Subcutaneous abdominal adipose tissue (tissue), 5 donors: ENCODE measurements at regions not wholly inside any gene's neighbourhood (a gene's known extent, or its start where the extent isn't known, plus 50 kb on each side); places are given as distances from the start of the nearest gene placed in this dataset.

ENCODE experiments used
- H3K27ac ChIP-seq: one replicate; pipeline ENCODE4 v1.7.0; 2013; ENCODE audit warnings: low read depth, mild to moderate bottlenecking, inconsistent platforms, low read length, moderate library complexity
- H3K27me3 ChIP-seq, 5 donors: one replicate each; pipeline ENCODE4 v1.7.0; 2013; ENCODE audit warnings: low read length in 5 of 5, inconsistent platforms in 1 of 5; ENCODE audit not compliant: control insufficient read depth in 5 of 5, insufficient read depth in 4 of 5
- H3K36me3 ChIP-seq, 5 donors: one replicate each; pipeline ENCODE4 v1.7.0; 2013; ENCODE audit warnings: low read length in 5 of 5; ENCODE audit not compliant: control insufficient read depth in 5 of 5, insufficient read depth in 5 of 5
- H3K4me1 ChIP-seq, 5 donors: one replicate each; pipeline ENCODE4 v1.7.0; 2013; ENCODE audit warnings: low read length in 5 of 5, mild to moderate bottlenecking in 3 of 5, moderate library complexity in 1 of 5; ENCODE audit not compliant: control insufficient read depth in 5 of 5, insufficient read depth in 5 of 5
- H3K4me3 ChIP-seq, 5 donors: one replicate each; pipeline ENCODE4 v1.7.0; 2013; ENCODE audit warnings: low read length in 5 of 5, low read depth in 1 of 5
- H3K9ac ChIP-seq, 5 donors: one replicate each; pipeline ENCODE4 v1.7.0; 2013; ENCODE audit warnings: low read length in 5 of 5, mild to moderate bottlenecking in 4 of 5, moderate library complexity in 3 of 5
- H3K9me3 ChIP-seq, 5 donors: one replicate each; pipeline ENCODE4 v1.7.0; 2013; ENCODE audit warnings: low read length in 5 of 5; ENCODE audit not compliant: control insufficient read depth in 5 of 5
- donor health status: healthy.
- donor health status: healthy.
- donor health status: healthy.
- donor health status: healthy.
- donor health status: healthy.

DNA sequence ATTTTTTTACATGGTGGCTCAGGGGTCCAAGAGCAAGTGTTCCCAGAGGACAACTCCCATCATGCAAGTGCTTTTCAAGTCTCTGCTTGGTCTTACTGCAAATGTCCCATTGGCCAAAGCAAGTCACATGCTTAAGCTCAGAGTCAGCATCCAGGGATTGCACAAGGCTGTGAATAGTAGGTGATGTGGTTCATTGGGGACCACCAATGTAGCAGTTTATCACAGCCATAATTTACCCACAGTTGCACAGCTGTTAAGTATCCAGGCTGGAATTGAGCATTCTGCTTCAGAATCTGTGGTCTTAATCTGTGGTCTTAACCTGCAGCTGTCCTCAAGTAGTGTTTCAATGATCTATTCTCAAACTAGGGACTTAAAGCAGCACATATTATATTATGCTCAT is 71.4 kb upstream of the PLCL2 start:
- no peak overlapping the region for H3K9ac ChIP-seq
- no peak overlapping the region for H3K4me3 ChIP-seq
- peaks cover 0 to 21% (median 18%) of the 10 kb centered on the region in 5 donors for H3K4me1 ChIP-seq
- H3K36me3 ChIP-seq: no peaks in the 10 kb centered on the region
- no peaks in the 10 kb centered on the region for H3K9me3 ChIP-seq
- H3K27me3 ChIP-seq: no peaks in the 10 kb centered on the region
- H3K27ac ChIP-seq: no peak overlapping the region

DNA sequence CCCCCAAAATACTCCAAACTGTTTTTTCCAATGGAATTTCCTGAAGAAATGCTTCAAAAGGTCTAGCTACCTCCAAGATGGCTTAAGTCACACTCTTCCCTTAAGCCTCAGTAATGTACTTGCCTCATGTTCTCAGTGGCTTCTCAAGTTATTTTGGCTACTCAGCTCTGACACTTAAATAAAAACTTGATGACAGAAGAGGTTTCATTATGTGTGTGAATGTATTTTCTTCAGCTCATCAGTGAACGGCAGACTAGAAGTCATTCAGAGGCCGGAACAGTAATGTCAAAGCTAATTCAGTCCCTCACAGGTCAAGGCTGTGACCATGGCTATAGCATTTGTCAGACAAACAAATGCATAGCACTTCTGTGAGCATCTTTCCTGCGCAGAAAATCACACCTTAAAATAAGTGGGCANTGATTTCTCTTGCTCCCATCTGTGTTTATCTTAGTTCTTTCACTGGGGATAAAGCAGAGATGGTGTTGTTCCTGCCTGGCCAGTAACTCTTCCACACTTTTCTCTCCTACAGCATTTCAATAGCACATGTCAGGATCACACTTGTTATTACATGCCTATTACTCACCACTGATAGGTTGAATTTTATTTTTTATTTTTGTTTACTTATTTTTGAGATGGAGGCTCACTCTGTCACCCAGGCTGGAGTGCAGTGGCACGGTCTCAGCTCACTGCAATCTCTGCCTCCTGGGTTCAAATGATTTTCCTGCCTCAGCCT is 68.5 kb upstream of the PLCL2 start:
- no peaks in the 10 kb centered on the region for H3K4me1 ChIP-seq
- no peaks in the 10 kb centered on the region for H3K27me3 ChIP-seq
- no peak overlapping the region for H3K27ac ChIP-seq
- H3K9me3 ChIP-seq: peaks cover 0 to 4% (median 0%) of the 10 kb centered on the region in 5 donors
- H3K36me3 ChIP-seq: no peaks in the 10 kb centered on the region
- H3K9ac ChIP-seq: no peak overlapping the region
- no peak overlapping the region for H3K4me3 ChIP-seq

DNA sequence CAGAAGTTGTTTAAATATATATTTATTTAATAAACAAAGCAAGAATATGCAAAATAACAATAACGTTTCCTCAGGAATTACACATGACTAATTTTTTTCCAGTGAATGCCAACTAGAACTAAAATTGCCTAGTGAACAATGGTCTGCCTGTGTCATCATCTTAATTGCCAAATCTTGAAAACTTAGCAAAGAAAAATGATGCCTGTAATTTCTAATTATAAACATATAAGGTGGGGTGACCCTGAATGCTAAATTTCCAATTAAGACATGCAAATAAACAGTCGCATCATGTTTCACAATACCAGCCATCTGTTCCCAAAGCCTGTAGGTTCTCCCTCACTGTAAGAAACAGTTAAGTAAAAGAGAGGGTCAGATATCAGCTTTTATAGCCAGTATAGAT is 67.6 kb upstream of the PLCL2 start:
- no peak overlapping the region for H3K27ac ChIP-seq
- no peak overlapping the region for H3K9ac ChIP-seq
- H3K4me3 ChIP-seq: no peak overlapping the region
- no peaks in the 10 kb centered on the region for H3K4me1 ChIP-seq
- H3K9me3 ChIP-seq: peaks cover 0 to 4% (median 0%) of the 10 kb centered on the region in 5 donors
- no peaks in the 10 kb centered on the region for H3K36me3 ChIP-seq
- no peaks in the 10 kb centered on the region for H3K27me3 ChIP-seq

DNA sequence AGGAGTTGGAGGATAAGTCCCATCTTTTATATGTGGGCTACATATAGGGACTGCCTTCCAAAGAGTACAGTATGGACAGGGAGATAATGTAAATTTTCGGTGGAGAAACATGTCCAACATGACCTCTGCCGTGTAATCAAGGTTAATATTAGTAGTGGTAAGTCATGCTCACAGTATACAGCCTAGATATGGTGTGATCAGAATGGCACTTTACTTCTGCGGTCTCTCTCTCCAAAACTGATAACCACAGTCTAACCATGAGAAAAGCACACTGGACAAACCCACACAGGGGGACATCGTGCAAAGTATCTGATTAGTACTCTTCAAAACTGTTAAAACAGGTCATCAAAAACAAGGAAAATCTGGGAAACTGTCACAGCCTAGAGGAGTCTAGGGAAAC is 66.6 kb upstream of the PLCL2 start:
- Histone ChIP-seq H3K4me1 (no peaks in the 10 kb centered on the region), H3K27ac (no peak overlapping the region), H3K9ac (no peak overlapping the region), H3K4me3 (no peak overlapping the region), H3K27me3 (no peaks in the 10 kb centered on the region), H3K9me3 (peaks cover 0 to 4% (median 0%) of the 10 kb centered on the region in 5 donors), H3K36me3 (no peaks in the 10 kb centered on the region)

DNA sequence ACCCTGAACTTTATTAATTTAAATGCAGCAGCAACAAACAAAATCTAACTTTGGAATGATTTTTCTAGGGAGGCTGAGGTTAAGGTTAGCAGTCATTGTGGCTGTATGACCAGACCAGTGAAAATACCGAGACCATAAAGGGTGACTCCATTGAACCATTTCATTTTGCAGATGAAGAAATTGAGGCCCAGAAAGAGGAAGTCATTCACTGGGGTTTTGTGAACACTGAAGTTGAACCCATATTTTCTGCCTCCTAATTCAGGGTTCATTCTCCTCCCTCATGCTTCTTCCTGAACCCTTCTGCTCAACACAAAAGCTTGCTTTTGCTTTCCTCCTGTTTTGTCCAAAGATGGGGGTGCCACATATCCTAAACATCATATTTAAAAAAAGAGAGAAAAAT is 65.8 kb upstream of the PLCL2 start:
- no peaks in the 10 kb centered on the region for H3K36me3 ChIP-seq
- peaks cover 0 to 4% (median 0%) of the 10 kb centered on the region in 5 donors for H3K9me3 ChIP-seq
- no peak overlapping the region for H3K4me3 ChIP-seq
- no peaks in the 10 kb centered on the region for H3K4me1 ChIP-seq
- H3K9ac ChIP-seq: no peak overlapping the region
- H3K27me3 ChIP-seq: no peaks in the 10 kb centered on the region
- H3K27ac ChIP-seq: no peak overlapping the region

DNA sequence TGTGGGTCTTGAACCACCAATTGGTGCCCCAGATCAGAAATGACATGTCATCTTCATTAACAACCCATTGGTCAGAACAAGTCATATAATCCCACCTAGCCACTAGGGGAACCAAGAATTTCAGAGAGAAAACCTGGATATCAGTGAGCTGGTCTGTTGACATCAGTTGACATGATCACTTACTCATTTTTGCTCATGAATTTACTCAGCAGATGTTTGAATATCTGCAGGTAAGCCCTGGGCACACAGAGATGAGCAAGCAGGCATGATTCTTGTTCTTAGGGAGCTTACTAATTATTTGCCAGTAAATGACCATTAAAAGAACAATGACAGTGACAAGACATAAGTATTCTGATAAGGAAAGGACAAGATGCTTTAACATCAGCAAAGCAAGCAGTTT is 64.3 kb upstream of the PLCL2 start:
- Histone ChIP-seq H3K9ac (no peak overlapping the region), H3K4me3 (no peak overlapping the region), H3K36me3 (no peaks in the 10 kb centered on the region), H3K27me3 (no peaks in the 10 kb centered on the region), H3K27ac (no peak overlapping the region), H3K4me1 (no peaks in the 10 kb centered on the region), H3K9me3 (peaks cover 0 to 4% (median 0%) of the 10 kb centered on the region in 5 donors)

DNA sequence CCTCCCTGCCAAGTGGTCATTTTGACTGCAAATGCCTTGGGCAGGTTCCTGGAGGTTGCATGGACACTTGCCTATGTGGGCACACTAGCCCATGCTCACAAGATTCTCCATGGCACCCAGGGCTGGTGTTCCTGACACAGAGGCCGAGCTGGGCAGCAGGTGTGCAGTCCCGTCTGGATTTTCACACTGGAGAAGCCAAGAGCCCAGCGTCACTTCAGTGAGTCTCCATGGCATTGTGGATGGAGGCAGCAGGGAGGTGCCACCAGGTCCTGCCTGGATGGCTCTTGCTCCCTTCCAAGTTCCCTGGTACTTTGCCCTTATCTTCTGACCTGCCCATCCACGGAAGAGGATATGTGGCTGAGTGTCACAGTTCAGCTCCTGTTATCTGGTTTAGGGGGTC is 63.7 kb upstream of the PLCL2 start:
- peaks cover 0 to 4% (median 0%) of the 10 kb centered on the region in 5 donors for H3K9me3 ChIP-seq
- no peaks in the 10 kb centered on the region for H3K4me1 ChIP-seq
- H3K27me3 ChIP-seq: no peaks in the 10 kb centered on the region
- no peak overlapping the region for H3K4me3 ChIP-seq
- no peak overlapping the region for H3K27ac ChIP-seq
- H3K9ac ChIP-seq: no peak overlapping the region
- no peaks in the 10 kb centered on the region for H3K36me3 ChIP-seq

DNA sequence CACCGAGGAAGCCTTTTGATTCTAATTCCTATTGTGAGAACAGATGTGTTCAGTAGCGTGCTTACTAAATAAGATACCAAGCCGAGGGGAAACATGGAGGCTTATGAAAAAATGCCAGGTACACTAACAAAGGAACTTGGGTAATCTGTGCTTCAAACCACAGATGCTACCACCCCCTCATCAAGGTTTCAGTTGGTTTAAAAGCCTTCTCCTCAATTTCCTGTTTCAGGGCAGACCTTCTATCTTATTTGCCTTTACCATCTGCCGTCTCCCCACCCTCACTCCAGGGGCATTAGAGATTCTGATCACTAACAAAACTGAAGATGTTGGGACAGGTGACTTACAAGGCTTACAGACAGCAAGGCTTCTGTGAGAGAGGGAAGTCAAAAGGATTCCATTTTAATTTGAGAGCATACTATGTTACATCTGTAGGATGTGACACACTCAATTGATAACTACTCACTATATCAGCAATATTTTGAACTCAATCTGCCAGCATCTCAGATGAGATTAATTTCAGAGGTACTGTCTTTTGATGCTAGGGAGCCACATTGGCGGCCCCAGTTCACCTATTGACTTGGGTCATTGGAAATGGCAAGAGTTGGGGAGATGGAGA is 60.6 kb upstream of the PLCL2 start:
- Histone ChIP-seq H3K27me3 (no peaks in the 10 kb centered on the region), H3K4me3 (no peak overlapping the region), H3K9me3 (no peaks in the 10 kb centered on the region), H3K27ac (no peak overlapping the region), H3K36me3 (no peaks in the 10 kb centered on the region), H3K9ac (no peak overlapping the region), H3K4me1 (no peaks in the 10 kb centered on the region)

DNA sequence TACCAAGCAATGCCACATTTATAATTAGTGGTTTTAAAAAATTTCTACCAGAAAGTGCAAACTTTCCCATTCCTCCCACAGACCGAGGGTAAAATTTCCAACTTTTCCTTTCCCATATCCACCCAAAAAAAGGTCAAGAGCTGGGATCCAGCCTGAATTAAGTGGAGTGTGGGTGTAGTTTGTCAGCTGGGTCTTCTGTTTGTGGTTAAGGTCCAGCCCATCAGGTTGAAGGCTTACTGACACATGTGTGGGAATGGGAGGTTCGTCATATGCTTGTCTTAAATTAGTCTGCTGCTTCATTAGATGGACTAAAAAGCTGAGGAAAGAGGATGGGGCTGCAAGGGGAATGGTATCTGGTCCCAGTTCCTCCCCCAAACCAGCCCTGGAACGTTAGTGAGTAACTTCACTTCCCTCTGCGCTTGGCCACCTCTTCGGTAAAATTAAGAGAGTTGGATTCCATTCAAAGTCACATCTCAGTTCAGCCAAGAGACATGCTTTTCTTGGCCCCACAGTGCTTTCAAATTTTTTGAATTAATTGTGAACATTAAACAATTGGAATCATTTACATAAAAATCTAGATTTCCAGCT is 59.0 kb upstream of the PLCL2 start:
- Histone ChIP-seq H3K9me3 (no peaks in the 10 kb centered on the region), H3K27ac (no peak overlapping the region), H3K4me1 (no peaks in the 10 kb centered on the region), H3K9ac (no peak overlapping the region), H3K36me3 (no peaks in the 10 kb centered on the region), H3K4me3 (no peak overlapping the region), H3K27me3 (no peaks in the 10 kb centered on the region)

DNA sequence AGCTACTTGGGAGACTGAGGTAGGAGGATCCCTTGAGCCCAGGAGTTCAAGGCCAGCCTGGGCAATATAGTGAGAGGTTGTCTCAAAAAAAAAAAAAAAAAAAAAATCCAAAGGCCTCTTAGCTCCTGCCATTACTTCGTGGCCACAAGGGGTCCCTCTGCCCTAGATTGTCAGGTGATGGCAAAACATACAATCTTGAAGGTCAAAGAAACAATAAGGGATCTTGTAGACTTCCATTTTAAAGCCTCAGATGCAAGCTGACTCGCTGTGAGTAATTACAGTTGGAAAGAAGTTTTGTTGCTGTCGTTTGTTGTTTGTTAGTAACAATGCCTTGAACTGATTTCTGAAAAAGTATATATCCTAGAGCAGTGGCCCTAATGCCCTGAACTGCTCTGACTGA is 55.9 kb upstream of the PLCL2 start:
- H3K4me1 ChIP-seq: no peaks in the 10 kb centered on the region
- H3K9ac ChIP-seq: no peak overlapping the region
- no peaks in the 10 kb centered on the region for H3K27me3 ChIP-seq
- H3K27ac ChIP-seq: no peak overlapping the region
- no peaks in the 10 kb centered on the region for H3K9me3 ChIP-seq
- H3K36me3 ChIP-seq: no peaks in the 10 kb centered on the region
- no peak overlapping the region for H3K4me3 ChIP-seq
